ENCODE measurements at regions not wholly inside any gene's neighbourhood (a gene's known extent, or its start where the extent isn't known, plus 50 kb on each side); places are given as distances from the start of the nearest gene placed in this dataset.

DNA sequence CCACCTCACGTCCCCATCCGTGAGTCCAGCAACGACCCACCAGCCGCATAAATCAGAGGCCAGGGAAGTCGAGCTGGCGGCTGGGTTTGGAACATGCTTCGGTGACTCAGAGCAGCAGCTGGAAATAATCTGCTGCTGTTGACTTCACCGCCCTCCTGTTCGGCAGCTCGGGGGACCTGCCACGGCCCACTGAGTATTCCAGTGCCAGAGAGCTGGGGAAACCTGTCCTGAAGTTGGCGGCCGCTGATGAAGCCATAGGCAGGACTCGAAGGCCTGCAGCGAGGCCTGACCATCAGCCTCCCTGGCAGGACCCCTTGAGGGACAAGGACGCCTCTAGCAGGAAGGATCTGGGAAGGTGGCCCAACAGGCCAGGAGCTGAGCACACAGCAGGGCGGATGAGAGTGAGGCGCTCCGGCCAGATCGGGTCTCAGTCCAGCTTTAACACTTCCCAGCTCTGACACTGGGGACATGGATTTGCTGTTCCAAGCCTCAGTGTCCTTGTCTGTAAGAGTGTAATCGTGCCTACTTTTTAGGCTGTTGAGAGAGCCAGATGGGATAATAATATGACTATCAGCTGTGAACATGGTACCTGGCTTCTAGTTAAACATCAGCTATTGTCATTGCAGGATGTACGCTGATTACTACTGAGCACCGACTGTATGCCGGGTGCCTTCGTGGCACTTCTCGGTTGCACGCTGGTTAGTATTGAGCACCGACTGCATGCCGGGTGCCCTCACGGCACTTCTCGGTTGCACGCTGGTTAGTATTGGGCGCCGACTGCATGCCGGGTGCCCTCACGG is 50.4 kb upstream of the CIBAR2 start:
- peak; percentile 73 for DNase-seq (ENCODE audit: low read depth)

- DNase-seq (ENCODE audit: low read depth) = no peak
Observed at GRCh38 chr16:85163278-85164112, 51.2 kb upstream of the CIBAR2 start.

GRCh38 chr16:85164431-85164830 is 52.2 kb upstream of the CIBAR2 start:
- no peak for DNase-seq (ENCODE audit: low read depth)

GRCh38 chr16:85164838-85165516 is 52.7 kb upstream of the CIBAR2 start:
- no peak for DNase-seq (ENCODE audit: low read depth)

- no peak for DNase-seq (ENCODE audit: low read depth)
Observed at GRCh38 chr16:85165781-85166180, 53.5 kb upstream of the CIBAR2 start.

GRCh38 chr16:85166281-85166680 is 54.0 kb upstream of the CIBAR2 start:
- DNase-seq (ENCODE audit: low read depth) = no peak

- DNase-seq (ENCODE audit: low read depth) = no peak
Observed at GRCh38 chr16:85166699-85167588, 54.7 kb upstream of the CIBAR2 start.

DNA sequence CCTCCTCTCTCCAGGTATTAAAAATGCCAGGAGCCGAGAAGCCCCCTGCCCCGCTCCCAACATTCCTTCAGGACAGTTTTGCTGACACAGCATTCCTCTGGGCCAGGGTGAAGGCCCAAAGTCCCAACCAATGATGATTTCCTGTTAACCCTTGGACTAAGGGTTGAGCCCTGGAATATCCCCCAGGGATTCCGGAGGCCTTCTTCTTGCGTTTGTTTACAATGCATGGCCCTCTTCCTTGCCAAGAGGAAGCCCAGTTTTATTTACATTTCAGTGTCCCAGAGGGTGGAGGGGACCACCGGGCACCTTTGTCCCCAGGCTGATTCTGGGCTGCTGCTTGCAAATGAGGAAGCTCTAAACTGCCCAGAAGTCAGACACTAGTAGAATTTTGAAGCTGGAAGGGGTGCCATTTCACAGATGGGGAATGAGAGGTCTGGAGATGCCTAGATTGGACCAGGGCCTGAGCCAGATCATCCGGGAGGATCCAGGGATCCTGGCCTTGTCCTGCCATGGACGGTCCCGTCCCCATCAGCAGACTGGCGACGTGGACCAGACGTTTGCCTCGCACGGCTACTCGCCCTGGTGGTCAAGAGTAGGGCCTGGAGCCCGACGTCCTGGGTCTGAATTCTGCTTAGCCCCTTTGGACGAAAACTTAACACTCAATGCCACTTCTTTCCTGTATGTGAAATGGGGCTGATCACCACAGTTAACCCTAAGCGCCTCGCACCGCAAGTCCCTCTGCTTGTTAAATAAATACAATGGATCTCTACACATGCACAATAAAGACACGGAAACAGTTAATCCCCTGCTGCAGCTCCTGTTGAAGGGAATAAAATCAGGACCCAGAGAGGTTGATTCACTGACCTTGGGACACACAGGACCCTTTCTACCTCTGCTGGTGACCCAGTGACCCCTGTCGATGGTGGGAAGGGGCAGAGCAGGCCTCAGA is 55.6 kb upstream of the CIBAR2 start:
- no peak for DNase-seq (ENCODE audit: low read depth)

- DNase-seq (ENCODE audit: low read depth) = peak; percentile 30
Observed at GRCh38 chr16:85168732-85169256, 56.5 kb upstream of the CIBAR2 start.

GRCh38 chr16:85169333-85170065 is 57.2 kb upstream of the CIBAR2 start:
- no peak for DNase-seq (ENCODE audit: low read depth)

DNA sequence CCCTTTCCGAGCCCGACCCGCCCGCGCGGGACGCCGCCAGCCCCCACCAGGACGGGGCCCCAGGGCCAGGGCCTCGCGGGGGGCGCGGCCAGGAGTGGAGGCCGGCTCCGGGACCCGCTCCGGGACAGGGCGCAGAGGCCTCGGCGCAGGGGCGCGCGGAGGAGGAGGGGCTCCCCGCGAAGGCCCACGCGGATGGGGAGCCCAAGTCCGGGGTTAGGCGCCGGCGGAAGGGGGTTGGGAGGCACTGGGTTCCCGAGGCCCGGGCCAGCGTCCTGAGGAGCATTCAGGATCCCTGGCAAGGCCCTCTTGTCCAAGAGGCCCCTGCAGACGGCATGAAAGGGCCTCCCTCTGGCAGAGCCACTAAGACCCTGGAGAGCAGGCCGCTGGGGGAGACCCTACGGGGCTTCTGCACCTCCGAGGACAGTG is 57.8 kb upstream of the CIBAR2 start:
- no peak for DNase-seq (ENCODE audit: low read depth)

DNA sequence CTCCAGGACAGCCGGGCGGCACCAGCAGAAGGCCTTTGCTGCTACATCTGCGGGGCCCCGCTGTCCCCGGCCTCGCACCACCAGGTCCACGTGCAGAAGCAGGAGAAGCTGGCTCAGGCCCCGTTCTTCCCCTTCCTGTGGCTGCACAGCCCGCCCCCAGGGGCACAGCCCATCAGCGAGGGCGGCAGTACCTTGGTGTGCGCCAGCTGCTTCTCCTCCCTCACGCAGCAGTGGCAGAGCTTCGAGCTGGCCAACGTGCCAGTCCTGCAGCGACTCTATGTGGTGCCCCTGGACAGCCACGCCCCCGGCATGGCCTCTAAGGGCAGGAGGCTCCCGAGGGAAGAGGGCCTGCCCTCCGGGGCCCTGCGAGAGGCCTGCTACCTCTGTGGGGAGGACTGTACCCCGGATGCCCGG is 58.3 kb upstream of the CIBAR2 start:
- no peak for DNase-seq (ENCODE audit: low read depth)

DNA sequence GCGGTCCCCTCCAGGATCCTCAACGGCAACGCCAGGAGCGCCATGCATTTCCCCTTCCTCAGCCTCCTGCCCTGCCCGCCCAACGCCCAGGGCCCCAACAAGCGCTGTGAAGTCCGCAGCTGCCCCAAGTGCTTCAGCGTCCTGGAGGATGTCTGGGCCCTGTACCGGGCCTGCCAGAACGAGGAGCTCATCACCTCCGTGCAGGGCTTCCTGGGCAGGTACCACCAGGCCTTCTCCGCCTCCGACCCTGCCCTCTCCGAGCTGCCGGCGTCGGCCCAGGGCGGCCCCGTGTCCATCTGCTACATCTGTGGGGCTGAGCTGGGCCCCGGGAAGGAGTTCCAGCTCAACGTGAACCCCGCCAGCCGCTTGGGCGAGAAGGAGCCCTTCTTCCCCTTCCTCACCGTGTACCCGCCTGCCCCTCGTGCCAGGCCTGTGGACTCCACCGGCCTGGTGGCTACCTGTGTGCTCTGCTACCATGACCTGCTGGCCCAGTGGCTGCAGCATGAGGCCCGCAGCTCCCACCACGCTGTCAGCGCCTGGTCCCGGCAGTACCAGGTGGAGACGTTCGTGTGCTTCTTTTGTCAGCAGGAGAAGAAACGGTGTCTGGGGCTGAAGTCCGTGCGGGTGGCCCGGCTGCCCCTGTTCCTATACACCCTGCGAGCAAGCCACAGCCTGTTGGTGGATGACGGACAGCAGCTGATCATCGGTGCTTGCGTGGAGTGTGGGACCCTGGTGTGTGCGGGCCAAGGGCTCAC is 58.9 kb upstream of the CIBAR2 start:
- no peak for DNase-seq (ENCODE audit: low read depth)

DNA sequence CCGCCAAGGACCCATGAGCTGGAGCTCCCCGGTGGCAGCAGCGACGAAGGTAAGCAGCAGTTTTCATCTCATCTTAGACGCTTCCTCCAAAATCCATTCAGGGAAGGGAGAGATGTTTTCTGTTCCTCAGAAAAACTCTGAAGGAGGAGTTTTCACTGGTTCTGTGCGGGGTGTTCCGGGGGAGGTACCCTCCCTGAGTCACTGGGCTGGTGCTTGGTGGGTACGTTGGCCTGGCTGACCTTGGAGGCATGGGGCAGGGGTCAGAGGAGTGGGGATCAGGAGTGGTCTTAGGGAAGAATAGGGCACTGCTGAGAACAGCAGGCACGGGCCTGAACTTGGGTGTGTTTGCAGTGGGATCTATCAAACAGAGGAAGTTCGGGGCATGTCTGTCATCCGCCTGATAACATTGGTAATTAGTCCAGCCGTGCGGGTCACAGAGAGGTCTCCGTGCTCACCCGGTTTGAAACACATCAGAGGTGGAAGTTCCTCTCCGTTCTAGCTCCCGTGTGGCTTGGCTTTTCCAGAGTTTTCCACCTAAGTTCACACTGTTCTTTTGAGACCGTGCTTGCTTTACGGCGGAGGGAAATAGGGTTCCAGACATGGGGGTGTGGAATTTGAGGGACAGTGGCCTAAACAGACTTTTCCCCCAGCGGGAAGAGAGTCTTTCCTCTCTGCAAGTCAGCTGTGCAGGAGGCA is 59.6 kb upstream of the CIBAR2 start:
- no peak for DNase-seq (ENCODE audit: low read depth)

DNA sequence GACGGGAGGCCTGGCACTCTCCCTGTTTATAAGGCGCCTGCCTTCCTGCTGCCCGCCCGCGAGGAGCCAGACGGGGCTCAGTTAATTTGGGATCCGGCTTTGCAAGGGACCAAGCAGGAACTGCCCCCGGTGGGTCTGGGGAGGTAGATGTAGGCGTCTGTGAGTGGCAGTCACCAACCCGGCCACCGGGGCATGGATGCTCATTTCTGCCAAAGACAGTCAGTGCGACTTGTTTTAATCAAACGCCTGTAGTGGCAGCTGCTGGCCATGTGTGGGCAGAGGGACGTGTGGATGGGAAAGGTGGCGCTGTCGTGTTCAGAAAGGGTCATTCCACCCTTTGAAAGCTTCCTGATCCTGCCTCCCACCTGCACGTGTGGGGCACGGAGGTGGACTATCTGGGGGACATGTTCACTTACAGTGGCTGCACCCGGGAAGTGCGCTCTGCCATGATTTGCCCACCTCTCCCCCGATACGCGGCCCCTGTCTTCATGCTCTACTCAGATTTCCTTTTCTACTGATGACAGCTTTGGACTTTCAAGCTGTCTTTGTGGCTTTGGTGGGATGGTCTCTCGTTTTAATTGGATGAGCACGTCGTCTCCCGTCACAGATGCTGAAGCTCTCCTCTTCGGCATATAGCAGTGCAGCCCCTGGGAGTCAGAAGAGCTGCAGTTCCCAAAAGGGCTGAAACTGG is 60.3 kb upstream of the CIBAR2 start:
- DNase-seq (ENCODE audit: low read depth) = no peak

DNA sequence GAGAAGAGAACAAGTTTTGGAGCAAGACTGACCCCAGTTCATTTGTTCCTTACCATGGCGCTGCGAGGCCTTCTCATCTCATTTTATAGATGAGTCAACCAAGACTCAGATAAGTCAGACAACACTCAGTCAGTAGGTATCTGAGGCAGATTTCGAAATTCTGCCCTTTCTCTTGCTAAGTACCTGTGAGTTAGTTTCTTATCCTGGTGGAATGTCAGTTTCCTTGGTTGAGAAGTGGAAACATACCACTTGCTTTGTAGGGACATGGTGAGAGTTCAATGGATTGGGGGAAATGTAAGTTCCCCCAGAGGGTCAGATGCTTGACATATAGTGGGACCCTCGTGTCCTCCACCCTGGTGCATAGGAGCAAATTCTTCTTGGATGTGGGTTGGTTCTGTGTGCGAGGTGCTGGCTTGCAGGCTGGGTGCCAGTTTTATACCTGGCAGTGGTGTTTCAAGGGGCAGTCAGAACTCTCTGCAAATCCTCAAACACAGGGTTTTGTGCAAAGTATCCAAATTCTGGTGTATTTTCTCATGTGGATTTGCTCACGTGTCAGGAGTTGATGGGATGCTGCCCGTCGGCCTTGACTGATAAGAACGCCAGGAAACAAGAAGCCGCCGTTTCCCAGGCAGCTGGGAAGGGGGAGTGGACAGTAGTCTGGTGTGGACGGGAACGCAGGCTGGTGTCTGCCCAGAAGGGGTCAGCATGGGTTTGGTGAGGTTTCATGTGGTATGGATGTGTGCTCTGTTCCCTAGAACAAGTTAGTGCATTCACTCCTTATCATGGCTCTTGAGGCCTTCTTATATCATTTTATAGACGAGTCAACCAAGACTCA is 61.1 kb upstream of the CIBAR2 start:
- peak; percentile 55 for DNase-seq (ENCODE audit: low read depth)
